A673 (cell line): ENCODE measurements at regions not wholly inside any gene's neighbourhood (a gene's known extent, or its start where the extent isn't known, plus 50 kb on each side); places are given as distances from the start of the nearest gene placed in this dataset.

Source experiments
- BruUV-seq: library from RNA; stranded (reverse); fragments of 400-500 nt; replicated peaks from 2 replicates; lab custom pipeline; 2021; lab: Mats Ljungman, UMichigan
- CTCF ChIA-PET: fragments of 300-600 bp; sonication (Branson Sonifier 250); formaldehyde crosslinking; loops from one replicate; lab custom pipeline; 2022; ENCODE audit warnings: antibody characterized with exemption; lab: Charles Lee
- POLR2A ChIA-PET: fragments of 300-600 bp; sonication (Branson Sonifier 250); formaldehyde crosslinking; loops from one replicate; lab custom pipeline; 2022; ENCODE audit warnings: antibody characterized with exemption; ENCODE audit not compliant: low non-redundant PET; lab: Charles Lee
- DNase-seq: peaks from one replicate; pipeline ENCODE4 v3.0.0-alpha.2; 2015; ENCODE audit warnings: low spot score
- H3K27ac ChIP-seq: fragments of 200-600 bp; sonication (generic); 2 replicates; pipeline ENCODE4 v1.5.1; 2016; ENCODE audit warnings: mixed run types, low read depth, mild to moderate bottlenecking, mixed read lengths, antibody characterized with exemption, low read length; ENCODE audit not compliant: poor library complexity, severe bottlenecking
- H3K27me3 ChIP-seq: fragments of 200-600 bp; sonication (generic); replicated peaks from 2 replicates; pipeline ENCODE4 v1.6.1; 2017; ENCODE audit warnings: mixed run types, low read depth, mild to moderate bottlenecking, mixed read lengths, antibody characterized with exemption, low read length; ENCODE audit not compliant: insufficient read depth, poor library complexity
- H3K36me3 ChIP-seq: fragments of 200-600 bp; sonication (generic); 2 replicates; pipeline ENCODE4 v1.6.1; 2016; ENCODE audit warnings: mixed run types, mild to moderate bottlenecking, mixed read lengths, antibody characterized with exemption, low read length; ENCODE audit not compliant: insufficient read depth, poor library complexity, severe bottlenecking
- H3K4me1 ChIP-seq: fragments of 200-600 bp; sonication (generic); 2 replicates; pipeline ENCODE4 v1.6.1; 2017; ENCODE audit warnings: mixed run types, mild to moderate bottlenecking, mixed read lengths, antibody characterized with exemption, low read length; ENCODE audit not compliant: insufficient read depth, poor library complexity, severe bottlenecking
- H3K4me3 ChIP-seq: fragments of 200-600 bp; sonication (generic); 2 replicates; pipeline ENCODE4 v1.5.1; 2016; ENCODE audit warnings: low read depth, mixed run types, mild to moderate bottlenecking, mixed read lengths, low read length; ENCODE audit not compliant: poor library complexity, severe bottlenecking
- H3K9me3 ChIP-seq: fragments of 200-600 bp; sonication (generic); 2 replicates; pipeline ENCODE4 v1.6.1; 2016; ENCODE audit warnings: mixed run types, low read depth, mild to moderate bottlenecking, mixed read lengths, antibody characterized with exemption, low read length; ENCODE audit not compliant: poor library complexity, severe bottlenecking
- EZH2 ChIP-seq: fragments of 200-600 bp; sonication (generic); IDR thresholded peaks from 2 replicates; pipeline ENCODE4 v1.6.1; 2017; ENCODE audit warnings: borderline replicate concordance, low read depth, mild to moderate bottlenecking, mixed read lengths, antibody characterized with exemption, low read length; ENCODE audit not compliant: poor library complexity, severe bottlenecking
- intact Hi-C: fragments of 100-400 bp; cut with micrococcal nuclease; formaldehyde crosslinking; loops from one replicate; pipeline ENCODE4 v1.10.0; 2022; ENCODE audit not compliant: unreplicated experiment
- TF ChIP-seq, protein P1 (sequence below): fragments of 300-800, 200-600 bp; sonication (generic); conservative IDR thresholded peaks from 2 replicates; pipeline ENCODE4 v1.5.1; 2017; ENCODE audit warnings: low read depth, mild to moderate bottlenecking, antibody characterized with exemption, low read length, moderate library complexity, mixed read lengths

DNA sequence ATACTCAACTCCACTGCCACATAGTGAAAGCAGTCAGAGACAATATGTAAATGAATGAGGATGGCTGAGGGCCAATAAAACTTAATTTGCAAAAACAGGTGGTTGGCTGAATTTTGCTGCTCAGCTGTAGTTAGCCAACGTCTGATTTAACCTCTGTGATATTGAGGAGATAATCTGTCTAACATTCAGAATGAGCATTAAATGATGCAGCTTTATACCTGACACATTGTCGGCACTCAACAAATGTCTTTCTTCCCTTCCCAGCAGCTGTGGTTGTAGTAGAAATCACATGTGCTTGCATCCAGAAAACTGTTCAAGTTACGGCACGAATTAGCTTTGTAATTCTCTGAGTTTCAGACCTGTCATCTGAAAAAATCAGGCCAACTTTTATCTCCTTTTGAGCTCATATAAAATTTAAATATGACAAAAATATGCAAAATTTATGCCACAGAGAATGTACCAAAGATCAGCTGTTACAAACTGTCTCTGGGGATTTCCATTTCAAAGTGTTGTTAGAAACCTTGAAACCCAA, 1239.7 kb downstream of the GATA3 start:
- BruUV-seq: no TSS peak

DNA sequence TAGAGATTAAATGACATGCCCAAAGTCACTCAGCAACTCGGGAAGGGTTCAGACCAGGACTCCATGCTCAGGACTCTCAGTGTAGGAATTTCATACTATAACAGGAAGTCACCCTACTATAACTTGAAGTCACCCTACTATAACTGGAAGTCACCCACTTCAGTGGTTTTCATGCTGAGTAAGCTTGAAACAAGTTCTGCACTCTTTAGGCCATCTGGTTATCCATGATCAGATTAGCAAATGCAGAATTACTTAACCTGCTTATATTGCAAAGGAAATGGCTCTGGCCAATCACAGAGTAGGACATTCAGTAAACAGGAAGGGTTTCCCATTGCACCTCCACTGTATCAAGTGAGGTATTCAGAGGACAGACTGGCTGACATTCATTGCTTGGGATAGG, 1240.4 kb downstream of the GATA3 start:
- no peaks in the 10 kb centered on the region for H3K9me3 ChIP-seq
- no peak for DNase-seq
- POLR2A ChIA-PET: no interaction called here
- BruUV-seq: no TSS peak
- no peaks in the 10 kb centered on the region for H3K27me3 ChIP-seq
- no peak overlapping the region for H3K4me3 ChIP-seq
- TF ChIP-seq, protein P1, sequence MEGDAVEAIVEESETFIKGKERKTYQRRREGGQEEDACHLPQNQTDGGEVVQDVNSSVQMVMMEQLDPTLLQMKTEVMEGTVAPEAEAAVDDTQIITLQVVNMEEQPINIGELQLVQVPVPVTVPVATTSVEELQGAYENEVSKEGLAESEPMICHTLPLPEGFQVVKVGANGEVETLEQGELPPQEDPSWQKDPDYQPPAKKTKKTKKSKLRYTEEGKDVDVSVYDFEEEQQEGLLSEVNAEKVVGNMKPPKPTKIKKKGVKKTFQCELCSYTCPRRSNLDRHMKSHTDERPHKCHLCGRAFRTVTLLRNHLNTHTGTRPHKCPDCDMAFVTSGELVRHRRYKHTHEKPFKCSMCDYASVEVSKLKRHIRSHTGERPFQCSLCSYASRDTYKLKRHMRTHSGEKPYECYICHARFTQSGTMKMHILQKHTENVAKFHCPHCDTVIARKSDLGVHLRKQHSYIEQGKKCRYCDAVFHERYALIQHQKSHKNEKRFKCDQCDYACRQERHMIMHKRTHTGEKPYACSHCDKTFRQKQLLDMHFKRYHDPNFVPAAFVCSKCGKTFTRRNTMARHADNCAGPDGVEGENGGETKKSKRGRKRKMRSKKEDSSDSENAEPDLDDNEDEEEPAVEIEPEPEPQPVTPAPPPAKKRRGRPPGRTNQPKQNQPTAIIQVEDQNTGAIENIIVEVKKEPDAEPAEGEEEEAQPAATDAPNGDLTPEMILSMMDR: no peak
- TF ChIP-seq EZH2: no peak
- no peaks in the 10 kb centered on the region for H3K4me1 ChIP-seq
- no peak overlapping the region for H3K27ac ChIP-seq
- CTCF ChIA-PET: no interaction called here
- H3K36me3 ChIP-seq: no peaks in the 10 kb centered on the region
- intact Hi-C loops: no loop called here

More for the DNA sequence above, 1239.7 kb downstream of the GATA3 start:
- Histone ChIP-seq H3K27me3 (no peaks in the 10 kb centered on the region), H3K4me3 (no peak overlapping the region), H3K9me3 (no peaks in the 10 kb centered on the region), H3K4me1 (no peaks in the 10 kb centered on the region), H3K27ac (no peak overlapping the region), H3K36me3 (no peaks in the 10 kb centered on the region)
- ChIA-PET POLR2A (no interaction called here), CTCF (no interaction called here)
- DNase-seq: no peak
- intact Hi-C loops: no loop called here
- TF ChIP-seq, protein P1: no peak

DNA sequence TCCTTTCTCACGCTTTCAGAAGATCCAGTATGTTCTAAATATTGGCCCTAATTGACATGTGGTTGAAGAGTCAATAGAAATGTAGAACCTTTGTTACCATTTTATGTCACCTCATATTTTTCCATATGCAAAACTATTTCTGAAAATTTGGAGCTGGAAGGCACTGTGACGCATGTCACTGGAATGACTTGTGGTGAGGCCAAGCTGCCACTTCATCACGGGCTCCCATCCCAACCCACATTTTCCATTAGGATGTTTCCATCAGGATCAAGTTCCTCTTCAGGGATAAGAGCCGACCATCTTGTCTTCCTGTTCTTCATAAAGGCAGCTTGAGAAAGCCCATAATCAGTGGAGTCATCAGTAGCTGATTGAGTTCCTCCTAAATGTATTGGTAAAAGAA, 1241.7 kb downstream of the GATA3 start:
- Histone ChIP-seq H3K27me3 (no peaks in the 10 kb centered on the region), H3K36me3 (no peaks in the 10 kb centered on the region), H3K4me1 (no peaks in the 10 kb centered on the region), H3K9me3 (no peaks in the 10 kb centered on the region), H3K27ac (no peak overlapping the region), H3K4me3 (no peak overlapping the region)
- no peak for DNase-seq
- intact Hi-C loops: no loop called here
- BruUV-seq: no TSS peak
- ChIA-PET POLR2A (no interaction called here), CTCF (no interaction called here)
- TF ChIP-seq, protein P1: no peak
- no peak for TF ChIP-seq EZH2
